ENCODE measurements at regions not wholly inside any gene's neighbourhood (a gene's known extent, or its start where the extent isn't known, plus 50 kb on each side); places are given as distances from the start of the nearest gene placed in this dataset.

- Histone ChIP-seq H3K36me3 (no peaks in the 10 kb centered on the region), H3K4me1 (peaks cover 0 to 12% (median 0%) of the 10 kb centered on the region in 10 experiments; a peak in 6 of 20 replicates), H3K4me3 (no peak overlapping the region), H3K4me2 (no peak overlapping the region), H4K20me1 (peaks cover 0 to 38% (median 0%) of the 10 kb centered on the region in 11 experiments; a peak in 4 of 22 replicates), H3K27ac (no peak overlapping the region), H3K9me3 (replicated peaks in 1 of 11) (no peaks in the 10 kb centered on the region), H3K27me3 (peaks cover 0 to 22% (median 0%) of the 10 kb centered on the region in 11 experiments; a peak in 3 of 22 replicates), H3K9ac (no peak overlapping the region)
- no peak for TF ChIP-seq Cebpa-rat (IDR thresholded peaks at IDR 0.05)
These were observed 58.5 kb downstream of the DLL1 start for GRCh38 chr6:170232186-170233002.

GRCh38 chr6:170231293-170232185 is 59.3 kb downstream of the DLL1 start:
- no peaks in the 10 kb centered on the region for H3K36me3 ChIP-seq
- H4K20me1 ChIP-seq = peaks cover 0 to 38% (median 0%) of the 10 kb centered on the region in 11 experiments; a peak in 4 of 22 replicates
- peaks cover 0 to 12% (median 0%) of the 10 kb centered on the region in 10 experiments; a peak in 6 of 20 replicates for H3K4me1 ChIP-seq
- TF ChIP-seq Cebpa-rat (IDR thresholded peaks at IDR 0.05) = no peak
- H3K27ac ChIP-seq = no peak overlapping the region
- no peaks in the 10 kb centered on the region for H3K9me3 ChIP-seq (replicated peaks in 1 of 11)
- no peak overlapping the region for H3K9ac ChIP-seq
- 0 out of 22 replicates have a peak overlapping the region, but pooled peaks of 1 of the 11 experiments have one; percentile 5 for H3K4me2 ChIP-seq
- H3K4me3 ChIP-seq = no peak overlapping the region
- H3K27me3 ChIP-seq = peaks cover 0 to 24% (median 0%) of the 10 kb centered on the region in 11 experiments; a peak in 3 of 22 replicates

- Histone ChIP-seq H3K9ac (no peak overlapping the region), H4K20me1 (peaks cover 0 to 38% (median 0%) of the 10 kb centered on the region in 11 experiments; a peak in 4 of 22 replicates), H3K4me3 (no peak overlapping the region), H3K4me1 (peaks cover 0 to 12% (median under 1%) of the 10 kb centered on the region in 10 experiments; a peak in 7 of 20 replicates), H3K4me2 (0 out of 22 replicates have a peak overlapping the region, but pooled peaks of 1 of the 11 experiments have one; percentile 5), H3K27me3 (peaks cover 0 to 32% (median 0%) of the 10 kb centered on the region in 11 experiments; a peak in 6 of 22 replicates), H3K9me3 (replicated peaks in 1 of 11) (no peaks in the 10 kb centered on the region), H3K36me3 (no peaks in the 10 kb centered on the region), H3K27ac (no peak overlapping the region)
- no peak for TF ChIP-seq Cebpa-rat (IDR thresholded peaks at IDR 0.05)
These were observed 60.2 kb downstream of the DLL1 start for GRCh38 chr6:170230520-170231292.

GRCh38 chr6:170229851-170230519 is 60.9 kb downstream of the DLL1 start:
- Histone ChIP-seq H3K9ac (no peak overlapping the region), H3K36me3 (no peaks in the 10 kb centered on the region), H3K27me3 (peaks cover 0 to 39% (median 0%) of the 10 kb centered on the region in 11 experiments; a peak in 6 of 22 replicates), H3K27ac (no peak overlapping the region), H3K4me2 (no peak overlapping the region), H3K4me3 (no peak overlapping the region), H3K4me1 (peaks cover 0 to 12% (median 8%) of the 10 kb centered on the region in 10 experiments; a peak in 12 of 20 replicates), H4K20me1 (peaks cover 0 to 43% (median 0%) of the 10 kb centered on the region in 11 experiments; a peak in 3 of 22 replicates), H3K9me3 (replicated peaks in 1 of 11) (no peaks in the 10 kb centered on the region)
- no peak for TF ChIP-seq Cebpa-rat (IDR thresholded peaks at IDR 0.05)

GRCh38 chr6:170229396-170229795 is 61.5 kb downstream of the DLL1 start:
- Histone ChIP-seq H3K27ac (no peak overlapping the region), H4K20me1 (peaks cover 0 to 49% (median 0%) of the 10 kb centered on the region in 11 experiments; a peak in 4 of 22 replicates), H3K27me3 (peaks cover 0 to 45% (median 0%) of the 10 kb centered on the region in 11 experiments; a peak in 7 of 22 replicates), H3K36me3 (no peaks in the 10 kb centered on the region), H3K4me3 (no peak overlapping the region), H3K9me3 (replicated peaks in 1 of 11) (no peaks in the 10 kb centered on the region), H3K4me2 (no peak overlapping the region), H3K9ac (no peak overlapping the region), H3K4me1 (peaks cover 0 to 17% (median 10%) of the 10 kb centered on the region in 10 experiments; a peak in 12 of 20 replicates)
- TF ChIP-seq Cebpa-rat (IDR thresholded peaks at IDR 0.05) = no peak

- peaks cover 0 to 50% (median 1%) of the 10 kb centered on the region in 11 experiments; a peak in 7 of 22 replicates for H3K27me3 ChIP-seq
- H3K4me2 ChIP-seq = no peak overlapping the region
- no peaks in the 10 kb centered on the region for H3K9me3 ChIP-seq (replicated peaks in 1 of 11)
- H3K36me3 ChIP-seq = no peaks in the 10 kb centered on the region
- H3K9ac ChIP-seq = no peak overlapping the region
- no peak for TF ChIP-seq Cebpa-rat (IDR thresholded peaks at IDR 0.05)
- no peak overlapping the region for H3K27ac ChIP-seq
- no peak overlapping the region for H3K4me3 ChIP-seq
- peaks cover under 1 to 22% (median 12%) of the 10 kb centered on the region in 10 experiments; a peak in 18 of 20 replicates for H3K4me1 ChIP-seq
- H4K20me1 ChIP-seq = peaks cover 0 to 50% (median 0%) of the 10 kb centered on the region in 11 experiments; a peak in 5 of 22 replicates
These were observed 62.0 kb downstream of the DLL1 start for GRCh38 chr6:170228946-170229310.

GRCh38 chr6:170227996-170228945 is 62.6 kb downstream of the DLL1 start:
- Histone ChIP-seq H3K4me2 (no peak overlapping the region), H3K36me3 (no peaks in the 10 kb centered on the region), H3K9ac (no peak overlapping the region), H3K4me3 (no peak overlapping the region), H3K27ac (no peak overlapping the region), H3K27me3 (peaks cover 0 to 55% (median 8%) of the 10 kb centered on the region in 11 experiments; a peak in 10 of 22 replicates), H3K4me1 (peaks cover 7 to 28% (median 19%) of the 10 kb centered on the region in 10 experiments), H4K20me1 (peaks cover 0 to 44% (median 0%) of the 10 kb centered on the region in 11 experiments; a peak in 6 of 22 replicates), H3K9me3 (replicated peaks in 1 of 11) (no peaks in the 10 kb centered on the region)
- no peak for TF ChIP-seq Cebpa-rat (IDR thresholded peaks at IDR 0.05)
